GM06990 (cell line): ENCODE measurements at regions not wholly inside any gene's neighbourhood (a gene's known extent, or its start where the extent isn't known, plus 50 kb on each side); places are given as distances from the start of the nearest gene placed in this dataset.
A peak's percentile ranks its signal among the peaks of the same experiment; 100 is the strongest.

Experiments
- DNase-seq: peaks from one replicate; pipeline ENCODE4 v3.0.0-alpha.2; 2011; ENCODE audit not compliant: insufficient read length; ENCODE audit errors: extremely low read depth
- H3K27me3 ChIP-seq: replicated peaks from 2 replicates; pipeline ENCODE4 v1.6.0; 2011; ENCODE audit warnings: low read length; ENCODE audit not compliant: control insufficient read depth, insufficient read depth
- H3K36me3 ChIP-seq: 2 replicates; pipeline ENCODE4 v1.5.1; 2011; ENCODE audit warnings: low read length; ENCODE audit not compliant: control insufficient read depth, insufficient read depth
- H3K4me3 ChIP-seq: replicated peaks from 2 replicates; pipeline ENCODE4 v1.5.1; 2011; ENCODE audit warnings: low read depth, mild to moderate bottlenecking, control low read depth, low read length
- TF ChIP-seq, protein P1 (sequence below): IDR thresholded peaks from 2 replicates; pipeline ENCODE4 v1.5.1; 2011; ENCODE audit warnings: low read length, control low read depth, mild to moderate bottlenecking, inconsistent platforms; ENCODE audit not compliant: insufficient read depth, poor library complexity, severe bottlenecking

GRCh38 chr11:43123443-43123842 lies 188.4 kb upstream of the API5 start:
- DNase-seq: no peak
- H3K36me3 ChIP-seq: no peaks in the 10 kb centered on the region
- H3K27me3 ChIP-seq: no peaks in the 10 kb centered on the region
- no peak overlapping the region for H3K4me3 ChIP-seq
- TF ChIP-seq, protein P1, sequence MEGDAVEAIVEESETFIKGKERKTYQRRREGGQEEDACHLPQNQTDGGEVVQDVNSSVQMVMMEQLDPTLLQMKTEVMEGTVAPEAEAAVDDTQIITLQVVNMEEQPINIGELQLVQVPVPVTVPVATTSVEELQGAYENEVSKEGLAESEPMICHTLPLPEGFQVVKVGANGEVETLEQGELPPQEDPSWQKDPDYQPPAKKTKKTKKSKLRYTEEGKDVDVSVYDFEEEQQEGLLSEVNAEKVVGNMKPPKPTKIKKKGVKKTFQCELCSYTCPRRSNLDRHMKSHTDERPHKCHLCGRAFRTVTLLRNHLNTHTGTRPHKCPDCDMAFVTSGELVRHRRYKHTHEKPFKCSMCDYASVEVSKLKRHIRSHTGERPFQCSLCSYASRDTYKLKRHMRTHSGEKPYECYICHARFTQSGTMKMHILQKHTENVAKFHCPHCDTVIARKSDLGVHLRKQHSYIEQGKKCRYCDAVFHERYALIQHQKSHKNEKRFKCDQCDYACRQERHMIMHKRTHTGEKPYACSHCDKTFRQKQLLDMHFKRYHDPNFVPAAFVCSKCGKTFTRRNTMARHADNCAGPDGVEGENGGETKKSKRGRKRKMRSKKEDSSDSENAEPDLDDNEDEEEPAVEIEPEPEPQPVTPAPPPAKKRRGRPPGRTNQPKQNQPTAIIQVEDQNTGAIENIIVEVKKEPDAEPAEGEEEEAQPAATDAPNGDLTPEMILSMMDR: no peak

DNA sequence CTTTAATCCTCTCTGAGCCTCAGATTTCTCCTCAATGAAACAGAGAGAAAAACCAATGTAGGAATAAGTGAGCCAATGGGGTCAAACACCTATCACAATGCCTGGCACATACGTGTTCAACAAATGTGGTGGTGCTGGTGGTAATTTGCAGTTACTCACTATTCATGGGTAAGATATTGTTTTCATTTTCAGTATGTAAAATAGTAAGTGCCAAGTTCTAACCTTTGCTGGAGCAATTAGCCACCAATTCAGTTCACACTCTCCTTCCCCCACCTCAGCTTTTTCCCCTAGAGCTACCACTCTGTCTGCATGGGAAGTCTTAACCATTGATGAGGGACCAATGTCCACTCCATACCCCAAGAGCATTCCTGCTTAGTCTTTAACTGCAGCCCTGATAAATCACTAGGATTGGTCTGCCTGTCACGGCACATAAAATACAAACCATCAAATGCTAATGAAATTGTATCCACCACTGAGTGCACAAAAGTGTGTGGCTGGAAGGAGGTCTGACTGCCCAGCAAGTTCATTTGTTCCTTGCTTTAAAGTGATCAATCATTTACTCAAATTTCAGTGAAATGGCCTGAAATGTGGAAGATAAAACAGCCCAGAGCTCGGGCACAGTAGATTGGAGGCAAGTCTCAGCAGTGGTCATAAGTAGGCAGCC lies 187.4 kb upstream of the API5 start:
- Histone ChIP-seq H3K36me3 (no peaks in the 10 kb centered on the region), H3K27me3 (no peaks in the 10 kb centered on the region), H3K4me3 (no peak overlapping the region)
- DNase-seq: no peak
- TF ChIP-seq, protein P1: no peak

DNA sequence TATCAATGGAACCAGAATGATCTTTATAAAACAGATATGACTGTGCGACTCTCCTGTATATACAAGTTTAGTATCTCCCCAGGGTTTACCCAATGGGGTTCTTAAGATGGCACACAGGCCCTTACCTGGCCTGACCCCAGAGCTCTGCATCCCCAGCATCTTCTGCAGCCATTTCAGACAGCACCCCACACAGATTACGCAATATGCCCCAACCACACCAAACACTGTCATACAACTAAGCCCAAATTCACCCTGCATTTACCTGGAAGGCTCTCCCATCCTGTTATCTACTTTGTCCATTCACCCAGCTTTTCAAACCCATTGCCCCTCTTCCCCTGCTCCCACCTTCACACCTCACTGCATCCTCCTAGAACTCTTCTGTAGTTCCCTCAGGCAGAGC lies 182.5 kb upstream of the API5 start:
- Histone ChIP-seq H3K4me3 (no peak overlapping the region), H3K27me3 (no peaks in the 10 kb centered on the region; the same call in 1 of the 2 replicates), H3K36me3 (no peaks in the 10 kb centered on the region)
- DNase-seq: no peak
- TF ChIP-seq, protein P1: no peak

- no peak for DNase-seq
- Histone ChIP-seq H3K36me3 (no peaks in the 10 kb centered on the region), H3K4me3 (no peak overlapping the region), H3K27me3 (no peaks in the 10 kb centered on the region; the same call in 1 of the 2 replicates)
- TF ChIP-seq, protein P1: peak; percentile 25
Measured at GRCh38 chr11:43130616-43131015, 181.2 kb upstream of the API5 start.

DNA sequence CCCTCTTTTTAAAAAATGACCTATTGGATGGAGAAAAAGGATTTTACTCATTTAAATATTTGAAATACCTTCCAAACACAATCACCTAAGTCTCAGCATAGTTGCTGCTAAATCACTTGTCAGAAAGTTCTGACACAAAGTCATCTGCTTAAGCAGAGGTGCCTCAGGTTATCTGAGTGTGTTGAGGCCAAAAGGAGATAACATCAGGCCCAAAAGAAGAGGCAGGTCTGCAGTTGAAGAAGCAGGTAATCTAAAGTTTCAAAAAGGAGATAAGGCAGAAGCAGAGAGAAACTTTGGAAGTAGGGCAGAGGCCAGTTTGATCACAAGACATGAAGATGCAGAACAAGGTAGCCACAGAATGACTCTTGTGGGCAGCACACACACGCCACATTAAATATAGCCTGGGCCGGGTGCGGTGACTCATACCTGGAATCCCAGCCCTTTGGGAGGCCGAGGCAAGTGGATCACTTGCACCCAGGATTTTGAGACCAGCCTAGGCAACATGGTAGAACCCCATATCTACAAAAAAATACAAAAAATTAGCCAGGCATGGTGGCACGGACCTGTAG lies 175.7 kb upstream of the API5 start:
- DNase-seq: peak; percentile 8
- TF ChIP-seq, protein P1: no peak
- Histone ChIP-seq H3K4me3 (no peak overlapping the region), H3K27me3 (no peaks in the 10 kb centered on the region), H3K36me3 (no peaks in the 10 kb centered on the region)

DNA sequence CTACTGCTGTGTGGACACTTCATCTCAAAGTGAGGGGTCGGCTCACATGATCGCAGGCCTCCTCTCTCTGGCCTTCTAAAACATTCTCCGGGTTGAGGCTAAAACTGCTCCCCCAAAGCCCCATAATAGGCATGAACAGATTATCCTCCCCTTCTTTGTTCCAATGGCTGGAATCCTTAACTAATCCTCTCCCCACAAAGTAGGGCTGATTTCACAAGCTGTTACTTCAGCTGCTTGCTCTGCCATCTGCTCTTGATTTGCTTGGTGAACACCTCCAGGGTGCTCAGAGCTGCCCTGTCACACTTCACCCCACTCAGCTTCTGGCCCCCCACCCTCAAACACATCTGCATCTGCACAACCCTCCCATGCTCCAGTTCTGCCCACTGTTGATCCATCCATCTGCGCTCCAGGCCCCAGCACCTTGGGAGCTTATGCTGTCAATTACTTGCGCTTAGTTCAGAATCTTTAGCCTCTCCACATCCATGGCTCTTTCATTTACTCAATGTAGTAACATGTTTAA lies 173.1 kb upstream of the API5 start:
- Histone ChIP-seq H3K4me3 (no peak overlapping the region), H3K36me3 (no peaks in the 10 kb centered on the region), H3K27me3 (no peaks in the 10 kb centered on the region)
- no peak for DNase-seq
- TF ChIP-seq, protein P1: no peak
